ENCODE measurements at regions not wholly inside any gene's neighbourhood (a gene's known extent, or its start where the extent isn't known, plus 50 kb on each side); places are given as distances from the start of the nearest gene placed in this dataset.
"Not testable (repeated sequence)": the region's sequence is repeated elsewhere in the genome, so short reads cannot be mapped to it uniquely, and the experiment has no call there.

DNA sequence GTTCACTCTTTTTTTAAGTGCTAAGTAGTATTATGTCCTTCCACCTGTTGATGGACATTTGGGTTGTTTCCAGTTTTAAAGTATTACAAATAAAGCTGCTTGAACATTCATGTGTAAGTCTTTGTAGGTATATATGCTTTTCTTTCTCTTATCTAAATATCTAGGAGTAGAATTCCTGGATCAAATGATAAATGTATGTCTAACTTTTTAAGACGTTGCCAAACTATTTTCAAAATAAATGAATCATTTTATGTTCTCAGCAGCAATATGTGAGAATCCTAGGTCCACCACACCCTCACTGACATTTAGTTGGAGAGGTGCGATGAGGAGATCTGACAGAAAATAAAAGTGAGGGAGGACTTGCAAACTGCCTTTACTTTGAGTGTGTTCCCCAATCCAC lies 291.7 kb upstream of the UGT8 start:
- no peak for DNase-seq

DNA sequence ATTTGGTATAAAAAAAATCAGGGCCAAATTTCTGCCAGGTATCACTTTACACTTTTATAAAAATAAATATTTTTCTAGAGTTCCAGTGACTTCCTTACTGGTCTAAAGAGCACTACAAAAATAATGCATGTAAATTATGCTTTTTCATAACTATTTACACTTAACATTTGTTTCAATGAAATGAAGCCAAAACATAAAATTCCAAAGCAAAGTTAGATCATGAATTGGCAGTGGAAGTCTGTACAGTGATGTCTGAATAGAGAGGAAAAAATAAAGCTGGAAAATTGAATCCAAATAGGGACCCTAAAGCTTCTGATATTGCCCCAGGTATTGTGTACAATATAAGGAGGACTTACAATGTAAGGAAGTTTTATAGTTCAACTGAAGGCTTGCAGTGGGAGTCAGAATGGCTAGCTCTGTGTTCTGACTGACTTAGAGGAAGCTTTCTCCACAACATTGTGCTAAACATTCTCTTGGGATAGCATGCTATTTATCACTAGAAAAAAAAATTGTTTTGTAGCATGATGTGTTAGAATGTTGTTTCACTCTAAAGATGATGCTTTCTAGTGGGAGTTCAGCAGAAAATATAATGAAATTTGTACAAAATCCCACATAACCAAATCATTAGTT lies 288.2 kb upstream of the UGT8 start:
- DNase-seq: no peak

DNA sequence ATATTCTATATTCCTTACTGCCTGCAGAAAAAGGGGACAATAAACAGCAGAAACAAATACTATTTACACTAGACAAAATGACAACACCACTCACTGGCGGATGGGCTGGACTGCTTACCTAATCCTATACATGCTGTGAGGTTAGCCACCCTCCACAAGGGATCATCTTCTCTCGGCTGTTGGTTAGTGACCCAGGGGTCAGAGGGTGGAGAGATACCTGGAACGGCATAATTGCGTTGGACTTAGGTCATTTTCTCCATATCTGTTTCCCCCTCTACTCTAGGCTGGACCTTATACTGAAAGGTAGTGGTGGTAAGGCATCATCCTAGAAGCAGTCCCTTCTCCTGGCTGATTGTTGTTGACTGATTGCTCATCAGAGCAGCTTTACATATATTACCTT lies 286.8 kb upstream of the UGT8 start:
- no peak for DNase-seq

DNA sequence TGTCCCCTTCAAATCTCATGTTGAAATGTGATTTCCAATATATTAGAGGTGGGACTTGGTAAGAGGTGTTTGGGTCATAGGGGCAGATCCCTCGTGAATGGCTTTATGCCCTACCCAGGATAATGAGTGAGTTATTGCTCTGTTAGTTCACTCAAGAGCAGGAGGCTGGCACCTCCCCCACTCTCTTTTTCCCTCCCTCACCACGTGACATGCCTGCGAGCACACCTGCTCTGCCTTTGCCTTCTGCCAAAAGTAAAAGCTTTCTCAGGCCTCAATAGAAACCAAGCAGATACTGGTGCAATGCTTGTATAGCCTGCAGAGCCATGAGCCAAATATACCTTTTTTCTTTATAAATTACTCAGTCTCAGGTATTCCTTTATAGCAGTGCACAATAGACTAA lies 286.3 kb upstream of the UGT8 start:
- no peak for DNase-seq

DNA sequence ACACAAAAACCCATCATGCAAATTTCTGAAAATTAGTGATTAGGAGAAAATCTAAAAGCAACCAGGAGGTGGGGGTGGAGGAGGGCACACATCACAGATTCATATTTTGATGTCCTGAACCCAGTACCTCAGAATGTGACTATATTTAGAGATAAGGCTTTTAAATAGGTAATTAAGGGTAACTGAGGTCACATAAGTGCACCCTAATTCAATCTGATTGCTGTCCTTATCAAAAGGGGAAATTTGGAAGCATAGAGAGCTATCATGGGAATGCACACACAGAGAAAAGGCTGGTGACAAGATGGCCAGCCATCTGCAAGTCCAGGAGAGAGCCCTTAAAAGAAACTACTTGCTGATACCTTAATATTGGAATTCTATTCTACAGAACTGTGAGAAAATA lies 281.8 kb upstream of the UGT8 start:
- no peak for DNase-seq

DNA sequence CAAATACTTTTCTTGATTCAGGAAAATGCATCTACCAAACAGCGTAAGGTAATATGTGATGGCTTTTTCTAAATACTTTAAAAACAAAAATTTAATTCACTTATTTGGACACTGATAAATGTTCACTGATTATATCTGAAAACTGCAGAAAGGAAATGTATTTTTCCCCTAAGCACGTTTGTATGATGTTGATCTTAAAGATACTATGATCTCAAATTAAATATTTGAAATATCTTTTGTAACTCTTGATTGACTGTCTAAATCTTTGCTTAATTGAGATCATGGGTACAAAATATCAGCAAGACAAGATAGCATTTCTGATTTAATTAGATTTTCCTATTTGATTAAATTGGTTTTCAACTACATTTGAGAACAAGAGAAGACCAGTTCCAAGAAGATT lies 281.0 kb upstream of the UGT8 start:
- no peak for DNase-seq

DNA sequence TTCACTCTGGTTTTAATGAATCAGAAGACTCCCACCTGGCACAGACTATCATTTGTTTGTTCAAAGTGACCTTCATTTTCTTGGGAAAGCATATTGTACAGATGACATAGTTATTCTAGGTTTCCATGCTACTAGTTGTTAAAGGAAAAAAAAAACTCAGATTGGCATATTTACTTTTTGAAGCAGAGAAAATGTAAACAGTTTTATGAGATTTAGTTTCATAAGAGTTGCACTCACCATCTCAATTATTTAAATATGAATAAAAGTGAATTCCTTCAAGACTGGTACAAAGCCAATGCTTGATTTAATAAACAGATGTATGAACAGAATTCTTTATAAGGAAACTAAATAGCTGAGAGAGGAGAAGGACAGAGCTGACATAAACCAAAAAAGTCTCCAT lies 280.3 kb upstream of the UGT8 start:
- no peak for DNase-seq

DNA sequence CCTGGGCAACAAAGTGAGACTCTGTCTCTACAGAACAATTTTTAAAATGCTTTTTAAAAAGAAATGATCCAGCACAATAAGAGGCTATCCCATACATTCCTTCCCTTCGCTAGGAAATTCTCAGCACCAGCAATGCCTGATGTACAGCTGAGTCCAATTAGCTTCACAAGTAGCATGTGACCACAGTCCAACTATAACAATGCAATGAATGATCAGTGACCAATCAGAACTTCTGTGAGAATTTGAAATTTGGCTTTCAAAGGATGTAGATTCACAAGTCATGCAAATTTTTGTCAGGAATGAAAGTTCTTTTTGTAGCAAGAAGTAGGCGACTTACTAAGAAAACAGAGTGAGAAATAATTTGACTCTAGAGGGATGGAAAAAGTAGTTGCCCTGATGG lies 278.5 kb upstream of the UGT8 start:
- DNase-seq: no peak

DNA sequence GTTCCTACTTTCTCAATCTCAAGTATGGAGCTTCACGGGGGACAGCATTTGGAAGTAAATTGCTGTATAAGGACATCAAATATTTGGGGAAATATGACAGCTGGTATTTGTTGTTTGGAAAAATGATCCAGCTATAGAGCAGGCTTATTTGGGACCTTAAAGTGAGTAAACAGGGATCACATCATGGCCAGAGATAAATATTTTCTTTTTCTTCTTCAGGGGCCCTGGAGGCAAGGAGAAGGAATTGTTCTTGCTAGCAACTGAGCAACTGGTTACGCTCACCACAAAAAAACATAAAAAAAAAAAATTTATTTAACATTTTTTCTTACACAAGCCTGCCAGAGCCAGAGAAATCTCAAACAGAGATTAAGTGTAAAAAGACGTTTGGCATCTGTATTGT lies 277.2 kb upstream of the UGT8 start:
- DNase-seq: no peak

DNA sequence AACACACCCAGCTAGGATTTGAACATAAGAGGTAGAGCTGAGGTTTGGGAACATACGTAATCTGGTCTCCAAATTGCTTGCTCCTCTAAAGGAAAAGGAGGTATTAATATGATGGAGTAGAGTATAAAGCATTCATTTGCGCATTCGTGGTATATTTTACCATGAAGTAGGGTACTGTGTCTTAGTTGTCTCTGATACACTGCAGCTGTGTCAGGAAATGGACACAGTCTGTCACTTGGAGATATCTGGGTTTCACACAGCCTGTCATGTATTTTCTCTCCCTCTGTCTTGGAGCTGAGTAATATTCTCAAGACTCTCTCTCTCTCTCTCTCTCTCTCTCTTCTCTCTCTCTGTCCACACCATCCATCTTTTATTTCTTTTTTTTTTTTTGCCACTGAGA lies 274.8 kb upstream of the UGT8 start:
- no peak for DNase-seq

DNA sequence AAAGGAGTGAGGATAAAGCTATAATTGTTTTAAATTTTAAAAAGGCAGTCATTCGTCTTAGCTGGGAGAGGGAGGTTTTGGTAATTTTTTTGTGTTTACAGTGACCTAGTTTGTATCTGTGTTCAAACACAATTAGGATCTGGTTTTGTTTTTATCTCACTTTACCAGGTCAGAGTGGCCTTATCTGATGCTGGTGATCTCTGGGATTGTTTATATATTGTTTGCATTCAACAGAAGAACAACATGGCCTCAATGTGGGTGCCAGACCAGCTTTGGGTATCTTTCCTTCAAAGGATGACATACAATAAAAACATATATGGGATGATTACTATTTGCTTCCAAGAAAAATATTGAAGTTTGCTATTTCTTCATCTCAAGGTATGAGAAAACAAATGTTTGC lies 272.2 kb upstream of the UGT8 start:
- no peak for DNase-seq

DNA sequence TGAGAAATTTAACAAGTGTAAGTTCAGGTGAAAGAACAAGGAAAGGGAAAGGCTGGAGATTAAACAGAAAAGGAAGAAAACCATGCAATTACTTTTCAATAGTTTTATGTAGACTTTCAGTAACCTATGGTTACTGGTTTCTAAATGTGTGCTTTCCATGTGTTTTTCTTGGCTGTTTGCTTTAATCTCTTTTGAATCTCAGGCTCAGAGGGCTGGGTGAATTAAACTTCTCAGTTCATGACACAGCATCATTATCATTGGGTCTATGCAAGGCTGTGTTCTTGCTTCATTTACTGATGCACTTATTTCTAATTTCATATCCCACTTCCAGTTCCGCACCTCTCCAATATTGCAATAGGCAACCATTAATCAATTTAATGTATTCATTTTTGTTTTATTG lies 266.5 kb upstream of the UGT8 start:
- no peak for DNase-seq

DNA sequence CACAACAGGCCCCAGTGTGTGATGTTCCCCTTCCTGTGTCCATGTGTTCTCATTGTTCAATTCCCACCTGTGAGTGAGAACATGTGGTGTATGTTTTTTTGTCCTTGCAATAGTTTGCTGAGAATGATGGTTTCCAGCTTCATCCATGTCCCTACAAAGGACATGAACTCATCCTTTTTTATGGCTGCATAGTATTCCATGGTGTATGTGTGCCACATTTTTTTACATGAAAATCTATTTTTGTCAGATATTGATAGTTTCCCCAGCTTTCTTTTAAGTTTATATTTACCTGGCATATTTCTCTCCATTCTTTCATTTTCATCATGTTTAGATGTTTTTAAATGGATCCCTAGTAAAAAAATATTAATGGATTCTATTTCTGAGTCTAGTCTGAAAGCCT lies 264.2 kb upstream of the UGT8 start:
- not testable (repeated sequence) for DNase-seq

DNA sequence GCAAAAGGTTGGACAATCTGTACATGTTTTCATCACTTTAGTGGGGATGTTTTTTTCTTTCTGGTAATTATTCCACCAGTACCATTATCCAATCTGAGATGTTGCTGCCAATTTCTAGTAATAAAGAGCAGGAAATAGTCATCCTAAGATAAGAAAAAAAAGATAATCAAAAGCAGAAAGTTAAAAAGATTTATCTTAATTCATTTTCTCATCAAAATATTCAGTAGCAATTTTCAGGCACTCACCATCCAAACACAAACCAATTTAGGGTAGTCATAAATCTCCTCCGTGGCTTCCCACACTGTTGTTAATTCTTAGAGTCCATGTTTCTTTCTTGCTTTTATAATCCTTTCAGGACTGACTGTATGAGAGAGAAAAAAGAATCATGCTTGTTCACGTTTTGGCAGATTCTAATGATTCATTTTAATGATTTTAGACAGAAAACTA lies 263.7 kb upstream of the UGT8 start:
- no peak for DNase-seq

DNA sequence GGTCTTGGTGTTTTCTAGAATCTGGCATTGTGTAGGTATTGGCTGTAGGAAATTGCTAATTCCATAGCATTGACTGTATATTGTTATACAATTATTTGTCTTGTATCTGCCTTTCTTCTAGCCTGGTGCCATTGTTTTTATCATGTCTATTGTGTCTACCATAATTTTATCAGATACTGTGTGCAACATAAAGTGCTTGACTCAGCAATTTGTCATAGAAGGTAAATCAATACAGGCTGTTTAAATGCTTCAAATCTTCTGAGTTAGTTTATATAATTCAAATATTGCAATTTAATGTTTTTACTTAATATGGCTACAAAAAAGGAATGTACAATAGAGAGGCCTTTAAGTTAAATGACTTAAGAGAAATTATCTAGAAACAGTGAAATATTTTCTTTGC lies 263.3 kb upstream of the UGT8 start:
- no peak for DNase-seq

DNA sequence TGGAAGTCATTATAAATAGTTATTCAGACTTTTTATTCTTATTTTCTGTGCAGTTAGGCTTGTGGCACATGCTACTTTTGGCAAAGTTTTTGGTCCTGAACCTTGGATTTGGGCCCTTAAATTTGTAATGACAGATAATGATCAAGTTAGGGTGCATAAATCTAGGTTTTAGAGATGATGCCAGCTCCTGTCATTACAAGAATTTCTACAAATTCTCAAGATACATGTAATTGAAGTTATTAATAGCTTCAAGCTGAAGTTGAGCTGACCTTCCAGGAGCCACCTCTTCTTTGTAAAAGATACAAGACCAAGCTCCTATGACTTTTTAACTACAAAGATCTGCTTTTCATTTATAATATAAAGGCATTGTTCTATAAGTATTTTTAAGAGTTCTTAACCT lies 255.6 kb upstream of the UGT8 start:
- DNase-seq: no peak

DNA sequence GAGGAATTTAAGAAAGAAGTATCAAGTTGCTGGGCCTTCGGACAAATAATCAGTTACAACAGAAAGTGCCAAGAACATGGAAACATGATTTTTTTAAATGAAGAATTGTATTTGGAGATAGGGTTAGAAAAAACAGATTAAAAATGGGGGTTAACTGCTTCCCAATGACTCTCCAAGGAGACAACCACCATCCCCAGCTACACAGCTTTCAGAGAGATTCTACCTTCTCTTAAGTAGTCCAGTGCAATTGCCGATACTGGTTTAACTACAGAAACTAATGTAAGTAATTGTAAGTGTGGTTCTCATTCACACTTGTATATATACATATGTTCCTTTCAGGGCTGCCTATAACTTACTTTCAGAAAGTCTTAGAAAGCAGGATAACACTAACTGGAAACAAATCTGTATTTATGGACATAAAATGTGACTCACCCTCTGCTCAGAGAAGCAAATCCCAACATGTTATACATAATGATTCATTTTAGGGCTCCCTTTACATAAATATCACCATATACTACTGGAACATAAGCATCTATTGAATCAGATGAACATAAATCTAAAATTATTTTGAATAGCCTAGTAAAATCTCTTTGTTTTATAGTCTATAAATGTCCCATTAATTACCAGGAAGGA lies 248.9 kb upstream of the UGT8 start:
- no peak for DNase-seq

DNA sequence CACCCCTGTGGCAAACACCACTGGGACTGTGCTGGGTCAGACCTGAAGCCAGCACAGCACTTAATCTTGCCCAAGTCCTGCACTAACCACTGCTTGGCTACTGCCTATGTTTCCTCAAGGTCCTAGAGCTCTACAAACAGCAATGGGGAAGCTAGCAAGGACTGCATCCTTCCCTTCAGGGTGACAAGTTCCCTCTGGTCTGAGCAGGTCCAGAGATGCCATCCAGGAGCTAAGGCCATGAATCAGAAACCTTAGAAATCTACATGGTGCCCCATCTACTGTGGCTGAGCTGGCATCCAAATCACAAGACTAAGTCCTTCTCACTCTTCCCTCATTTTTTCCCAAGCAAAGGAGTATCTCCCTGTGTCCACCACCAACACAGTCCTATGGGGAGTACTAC lies 239.7 kb upstream of the UGT8 start:
- DNase-seq: no peak

DNA sequence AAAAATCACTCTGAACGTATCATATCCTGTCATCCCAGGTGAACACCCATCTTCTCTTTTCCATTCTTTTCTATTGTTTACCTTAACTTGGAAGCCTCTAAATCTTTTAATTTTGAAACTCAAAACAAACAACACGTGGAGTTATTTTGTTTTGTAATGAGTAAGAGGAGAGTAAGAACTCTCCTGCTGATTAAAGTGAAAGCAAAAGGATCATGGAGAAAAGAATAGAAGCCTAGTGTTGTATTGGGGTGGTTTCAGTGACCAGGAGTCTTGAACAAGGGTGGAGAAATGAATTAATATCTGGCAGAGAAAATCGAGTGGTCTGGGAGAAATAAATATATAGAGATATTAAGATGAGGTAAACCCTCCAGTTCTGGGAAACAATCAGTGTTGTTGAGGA lies 237.4 kb upstream of the UGT8 start:
- DNase-seq: no peak

DNA sequence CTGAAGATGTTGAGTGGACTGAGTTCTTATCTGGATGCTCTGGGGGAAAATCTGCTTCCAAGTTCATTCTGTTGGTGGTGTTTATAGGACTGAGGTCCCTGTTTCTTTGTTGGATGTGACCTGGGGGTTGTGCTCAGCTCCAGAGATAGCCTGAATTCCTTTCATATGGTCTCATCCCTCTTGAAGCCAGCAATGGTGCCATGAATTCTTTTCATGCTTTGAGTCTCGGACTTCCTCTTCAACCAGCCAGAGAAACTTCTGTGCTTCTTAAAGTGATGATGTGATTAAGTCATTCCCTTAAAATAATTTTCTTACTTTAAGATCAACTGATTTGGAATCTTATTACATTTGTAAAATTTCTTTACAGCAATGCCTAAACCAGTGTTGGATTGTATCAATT lies 233.8 kb upstream of the UGT8 start:
- DNase-seq: no peak

DNA sequence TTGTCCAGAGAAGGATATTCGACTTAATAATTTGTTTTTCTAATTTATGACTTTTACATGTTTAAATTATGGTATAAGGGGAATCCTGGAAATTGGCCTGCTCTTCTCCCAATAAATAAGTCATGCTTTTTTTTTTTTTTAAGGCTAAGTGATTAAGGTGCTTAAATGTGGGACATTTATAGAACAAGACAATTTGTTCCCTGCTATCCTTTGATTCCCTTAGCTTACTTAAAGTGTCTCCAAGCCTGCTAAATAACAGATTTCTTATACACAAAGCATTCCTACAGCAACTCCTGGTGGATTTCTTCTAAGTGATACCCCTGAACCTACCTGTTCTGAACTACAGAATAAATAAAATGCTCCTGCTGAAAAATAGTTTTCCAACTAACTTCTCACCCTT lies 233.0 kb upstream of the UGT8 start:
- no peak for DNase-seq

DNA sequence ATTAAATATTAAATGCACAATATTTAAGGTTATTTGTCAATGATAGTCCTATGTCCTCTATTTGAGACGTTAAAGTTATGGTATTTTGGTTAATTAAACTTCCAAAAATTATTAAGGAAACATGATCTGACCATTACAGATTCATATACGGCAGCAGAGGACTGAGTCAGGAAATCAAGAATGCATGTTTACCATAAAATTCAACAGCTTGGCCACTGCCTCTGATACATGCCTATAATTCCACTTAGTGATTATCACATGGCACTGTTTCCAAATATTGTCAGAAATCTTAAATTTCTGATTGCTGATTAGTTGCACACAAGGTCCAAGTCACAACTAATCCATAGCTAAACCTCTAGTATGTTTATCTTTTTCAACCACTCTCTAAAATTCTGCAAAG lies 232.2 kb upstream of the UGT8 start:
- no peak for DNase-seq

DNA sequence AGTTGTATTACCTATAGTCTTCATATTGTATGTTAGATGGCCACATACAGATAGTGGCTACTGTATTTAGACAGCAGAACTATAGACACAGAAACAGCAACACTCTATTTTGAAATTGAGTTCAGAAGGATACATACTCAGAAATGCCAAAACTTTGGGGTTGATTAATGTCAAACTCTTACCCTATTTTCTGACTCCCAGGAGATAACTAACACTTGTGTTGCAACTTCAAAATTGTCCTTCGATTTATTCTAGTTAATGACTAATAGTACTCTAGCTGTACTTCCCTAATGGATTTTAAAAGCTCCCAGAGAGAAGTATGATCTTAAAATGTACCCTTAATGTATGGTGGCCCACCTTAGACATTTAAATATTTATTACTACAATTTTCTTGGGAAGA lies 229.9 kb upstream of the UGT8 start:
- no peak for DNase-seq

DNA sequence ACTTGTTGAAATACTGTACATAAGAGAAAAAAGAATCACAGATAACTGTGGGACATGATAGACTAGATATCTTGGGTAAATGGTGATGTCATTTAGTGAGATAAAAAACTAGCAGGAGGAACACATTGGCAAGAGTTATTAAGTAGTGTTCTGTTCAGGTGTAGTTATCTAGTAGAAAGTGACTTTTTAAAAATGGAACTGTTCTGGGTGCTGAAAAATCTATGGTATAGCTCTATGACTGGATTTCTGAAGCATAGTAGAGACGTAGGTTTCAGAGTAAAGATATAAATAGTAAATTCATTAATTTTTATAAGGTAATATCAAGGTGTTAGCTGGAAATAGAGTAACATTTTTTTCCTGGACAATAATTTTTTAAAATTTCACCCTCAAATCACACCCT lies 225.1 kb upstream of the UGT8 start:
- no peak for DNase-seq

DNA sequence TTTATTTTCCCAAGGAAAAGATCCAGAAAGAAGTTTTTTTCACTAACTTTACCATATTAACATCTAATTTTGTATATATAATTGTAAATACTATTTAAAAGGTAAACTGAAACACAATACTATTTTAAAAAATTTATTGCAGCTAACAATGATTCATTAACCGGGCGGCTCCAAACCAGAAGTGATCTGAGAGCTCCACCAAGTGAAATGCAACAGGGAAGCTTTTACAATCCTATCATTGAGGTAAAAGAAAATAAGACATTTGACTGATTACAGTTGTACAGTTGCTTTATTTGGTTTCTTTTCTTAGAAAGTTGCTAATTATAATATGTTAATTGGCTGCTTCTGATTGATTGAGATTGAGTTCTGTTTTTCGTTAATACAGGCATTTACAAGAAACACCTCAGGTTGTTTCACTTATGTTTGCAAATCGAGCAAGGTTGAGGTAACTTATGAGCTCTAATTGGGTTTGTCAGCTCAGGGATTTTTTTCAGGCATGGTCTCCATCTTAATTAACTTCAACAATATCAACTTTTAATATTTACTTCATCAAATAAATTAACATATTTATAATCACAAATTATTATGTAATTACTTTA lies 220.2 kb upstream of the UGT8 start:
- DNase-seq: no peak
